Liver (tissue), 3 donors: ENCODE measurements at regions not wholly inside any gene's neighbourhood (a gene's known extent, or its start where the extent isn't known, plus 50 kb on each side); places are given as distances from the start of the nearest gene placed in this dataset.

Experiments
- ATF3 ChIP-seq: IDR thresholded peaks from 2 replicates; pipeline ENCODE4 v1.6.1; 2016; ENCODE audit warnings: antibody characterized with exemption
- CTCF ChIP-seq: fragments of 150-350 bp; IDR thresholded peaks from 2 replicates; pipeline ENCODE4 v1.5.1; 2017; ENCODE audit warnings: improper control_type of control experiment, low read depth, low read length; ENCODE audit not compliant: missing input control
- EGR1 ChIP-seq, 2 donors: IDR thresholded peaks; 2 replicates each; pipeline ENCODE4 v1.6.1; 2016 to 2018; ENCODE audit warnings: antibody characterized with exemption in 2 of 2, low read depth in 2 of 2
- FOXA1 ChIP-seq: IDR thresholded peaks from 2 replicates; pipeline ENCODE4 v1.6.1; 2016; ENCODE audit warnings: antibody characterized with exemption
- FOXA2 ChIP-seq: IDR thresholded peaks from 2 replicates; pipeline ENCODE4 v1.6.1; 2016; ENCODE audit warnings: antibody characterized with exemption
- JUND ChIP-seq, 2 donors: IDR thresholded peaks; 2 replicates each; pipeline ENCODE4 v1.6.1; 2016; ENCODE audit warnings: antibody characterized with exemption in 2 of 2
- MAX ChIP-seq: IDR thresholded peaks from 2 replicates; pipeline ENCODE4 v1.6.1; 2016; ENCODE audit warnings: antibody characterized with exemption
- RAD21 ChIP-seq, 2 donors: IDR thresholded peaks; 2 replicates each; pipeline ENCODE4 v1.6.1; 2016; ENCODE audit warnings: antibody characterized with exemption in 2 of 2, mild to moderate bottlenecking in 2 of 2
- REST ChIP-seq: IDR thresholded peaks from 2 replicates; pipeline ENCODE4 v1.6.1; 2016; ENCODE audit warnings: antibody characterized with exemption, mild to moderate bottlenecking
- RXRA ChIP-seq, 2 donors: IDR thresholded peaks; 2 replicates each; pipeline ENCODE4 v1.6.1; 2017 to 2018; ENCODE audit warnings: antibody characterized with exemption in 2 of 2, mild to moderate bottlenecking in 1 of 2
- TAF1 ChIP-seq: conservative IDR thresholded peaks from 2 replicates; pipeline ENCODE4 v1.6.1; 2016; ENCODE audit warnings: antibody characterized with exemption, mild to moderate bottlenecking
- donor health status: healthy.
- donor health status: healthy.

DNA sequence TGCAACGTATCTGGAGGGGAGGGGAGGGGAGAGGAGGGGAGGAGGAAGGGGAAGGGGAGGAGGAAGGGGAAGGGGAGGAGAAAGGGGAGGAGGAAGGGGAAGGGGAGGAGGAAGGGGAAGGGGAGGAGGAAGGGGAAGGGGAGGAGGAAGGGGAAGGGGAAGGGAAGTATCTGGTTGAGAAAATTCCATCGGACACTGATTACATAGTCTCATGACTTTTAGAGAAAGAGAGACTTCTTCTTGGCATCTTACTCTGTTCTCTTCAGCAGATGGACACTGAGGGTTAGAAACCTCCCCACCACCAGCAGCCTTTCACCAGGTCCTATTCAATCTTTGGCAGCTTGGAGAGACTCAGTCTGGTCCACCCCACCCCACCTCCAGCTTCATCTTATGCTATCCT lies 296.3 kb downstream of the TNS1 start:
- TF ChIP-seq FOXA2 (no peak), CTCF (no peak), RAD21 (IDR thresholded peaks at IDR 0.05) (no peak), JUND (IDR thresholded peaks at IDR 0.05) (no peak), RXRA (IDR thresholded peaks at IDR 0.05) (no peak), FOXA1 (no peak), ATF3 (no peak), MAX (no peak), TAF1 (no peak), REST (no peak), EGR1 (IDR thresholded peaks at IDR 0.05; ENCODE audit: low read depth in 2 of 2) (no peak)
